ENCODE measurements at regions not wholly inside any gene's neighbourhood (a gene's known extent, or its start where the extent isn't known, plus 50 kb on each side); places are given as distances from the start of the nearest gene placed in this dataset.

DNA sequence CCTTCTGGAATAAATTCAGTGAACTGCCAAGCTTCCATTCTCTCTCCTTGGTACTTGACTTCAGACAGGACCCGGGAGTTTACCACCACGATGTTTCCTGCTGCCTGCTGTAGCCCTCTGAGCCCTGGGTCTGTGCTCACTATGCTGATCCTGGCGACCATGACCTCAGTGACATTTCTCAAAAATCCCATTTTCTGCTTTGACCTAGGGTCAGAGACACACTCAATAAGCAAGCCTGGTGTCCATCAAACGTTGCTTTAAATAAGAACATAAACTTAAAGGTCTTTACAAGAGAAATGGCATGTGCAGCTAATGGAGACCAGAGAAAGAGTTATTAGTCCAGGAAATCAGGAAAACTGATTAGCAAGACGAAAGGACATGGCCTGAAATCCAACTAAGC lies 509.7 kb upstream of the SULF2 start:
- TF ChIP-seq, protein P1, sequence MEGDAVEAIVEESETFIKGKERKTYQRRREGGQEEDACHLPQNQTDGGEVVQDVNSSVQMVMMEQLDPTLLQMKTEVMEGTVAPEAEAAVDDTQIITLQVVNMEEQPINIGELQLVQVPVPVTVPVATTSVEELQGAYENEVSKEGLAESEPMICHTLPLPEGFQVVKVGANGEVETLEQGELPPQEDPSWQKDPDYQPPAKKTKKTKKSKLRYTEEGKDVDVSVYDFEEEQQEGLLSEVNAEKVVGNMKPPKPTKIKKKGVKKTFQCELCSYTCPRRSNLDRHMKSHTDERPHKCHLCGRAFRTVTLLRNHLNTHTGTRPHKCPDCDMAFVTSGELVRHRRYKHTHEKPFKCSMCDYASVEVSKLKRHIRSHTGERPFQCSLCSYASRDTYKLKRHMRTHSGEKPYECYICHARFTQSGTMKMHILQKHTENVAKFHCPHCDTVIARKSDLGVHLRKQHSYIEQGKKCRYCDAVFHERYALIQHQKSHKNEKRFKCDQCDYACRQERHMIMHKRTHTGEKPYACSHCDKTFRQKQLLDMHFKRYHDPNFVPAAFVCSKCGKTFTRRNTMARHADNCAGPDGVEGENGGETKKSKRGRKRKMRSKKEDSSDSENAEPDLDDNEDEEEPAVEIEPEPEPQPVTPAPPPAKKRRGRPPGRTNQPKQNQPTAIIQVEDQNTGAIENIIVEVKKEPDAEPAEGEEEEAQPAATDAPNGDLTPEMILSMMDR (conservative IDR thresholded peaks at IDR 0.05 in 1 of 2, IDR thresholded peaks at IDR 0.05 in 1 of 2; ENCODE audit: extremely low read depth in 1 of 2, insufficient read depth in 1 of 2, low read depth in 1 of 2, low read length in 2 of 2) = no peak
- TF ChIP-seq EZH2 (IDR thresholded peaks at IDR 0.05; ENCODE audit: borderline replicate concordance, low read length) = no peak

All from mammary epithelial cell (primary cell).